ENCODE measurements at regions not wholly inside any gene's neighbourhood (a gene's known extent, or its start where the extent isn't known, plus 50 kb on each side); places are given as distances from the start of the nearest gene placed in this dataset.

- TF ChIP-seq, protein P1, sequence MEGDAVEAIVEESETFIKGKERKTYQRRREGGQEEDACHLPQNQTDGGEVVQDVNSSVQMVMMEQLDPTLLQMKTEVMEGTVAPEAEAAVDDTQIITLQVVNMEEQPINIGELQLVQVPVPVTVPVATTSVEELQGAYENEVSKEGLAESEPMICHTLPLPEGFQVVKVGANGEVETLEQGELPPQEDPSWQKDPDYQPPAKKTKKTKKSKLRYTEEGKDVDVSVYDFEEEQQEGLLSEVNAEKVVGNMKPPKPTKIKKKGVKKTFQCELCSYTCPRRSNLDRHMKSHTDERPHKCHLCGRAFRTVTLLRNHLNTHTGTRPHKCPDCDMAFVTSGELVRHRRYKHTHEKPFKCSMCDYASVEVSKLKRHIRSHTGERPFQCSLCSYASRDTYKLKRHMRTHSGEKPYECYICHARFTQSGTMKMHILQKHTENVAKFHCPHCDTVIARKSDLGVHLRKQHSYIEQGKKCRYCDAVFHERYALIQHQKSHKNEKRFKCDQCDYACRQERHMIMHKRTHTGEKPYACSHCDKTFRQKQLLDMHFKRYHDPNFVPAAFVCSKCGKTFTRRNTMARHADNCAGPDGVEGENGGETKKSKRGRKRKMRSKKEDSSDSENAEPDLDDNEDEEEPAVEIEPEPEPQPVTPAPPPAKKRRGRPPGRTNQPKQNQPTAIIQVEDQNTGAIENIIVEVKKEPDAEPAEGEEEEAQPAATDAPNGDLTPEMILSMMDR (optimal IDR thresholded peaks at IDR 0.05 in 1 of 3, IDR thresholded peaks at IDR 0.05 in 1 of 3, conservative IDR thresholded peaks at IDR 0.05 in 1 of 3; ENCODE audit: extremely low read depth in 1 of 3, insufficient read depth in 2 of 3, low read length in 3 of 3), result no peak
- TF ChIP-seq EZH2 (IDR thresholded peaks at IDR 0.05; ENCODE audit: low read length), result no peak
Measured at GRCh38 chr3:87333393-87333892, 57.1 kb upstream of the POU1F1 start.

All from keratinocyte (primary cell).